ENCODE measurements at regions not wholly inside any gene's neighbourhood (a gene's known extent, or its start where the extent isn't known, plus 50 kb on each side); places are given as distances from the start of the nearest gene placed in this dataset.
A peak's percentile ranks its signal among the peaks of the same experiment; 100 is the strongest.

DNA sequence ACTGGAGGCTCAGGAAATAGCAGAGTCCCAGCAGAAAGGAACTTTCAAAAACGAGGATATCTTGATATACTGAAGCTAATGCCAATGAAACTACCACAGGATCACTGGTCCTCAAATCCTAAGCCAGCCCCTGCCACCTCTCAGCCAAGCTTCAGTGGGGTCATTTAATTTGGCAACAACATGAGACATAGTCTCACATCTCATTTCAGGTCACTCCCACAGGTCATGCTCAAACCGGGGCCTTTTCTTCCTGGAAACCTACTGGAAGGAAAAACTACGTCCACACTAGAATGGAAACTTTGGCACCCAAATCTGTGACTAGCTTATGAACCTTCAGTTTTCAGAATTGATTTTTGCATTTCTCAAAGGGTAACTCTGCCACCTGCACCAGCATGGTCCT lies 61.9 kb upstream of the CYP2D6 start:
- Histone ChIP-seq H3K4me1 (peaks cover 0 to 21% (median 6%) of the 10 kb centered on the region in 4 donors), H3K4me3 (no peak overlapping the region), H3K27me3 (no peaks in the 10 kb centered on the region), H3K27ac (no peak overlapping the region), H3K9me3 (no peaks in the 10 kb centered on the region), H3K36me3 (no peaks in the 10 kb centered on the region)
- intact Hi-C loops (cut with DNase I; ENCODE audit: low total_unique reads), result no loop called here
- no peak for TF ChIP-seq POLR2A (IDR thresholded peaks at IDR 0.05)
- no peak for TF ChIP-seq EP300 (IDR thresholded peaks at IDR 0.05; ENCODE audit: low read depth)
- no peak for TF ChIP-seq CTCF (IDR thresholded peaks at IDR 0.05)
- no peak for TF ChIP-seq POLR2AphosphoS5 (IDR thresholded peaks at IDR 0.05)
- WGBS, 2 donors (ENCODE audit: low coverage in 1 of 2), result 56 to 66% methylated on average over 3 of the region's 3 CpGs
- in situ Hi-C loops (cut with MboI; ENCODE audit: low pct_ligation_motif_present in 1 of 4, low pct_unique_long_range_greater_than_20kb in 1 of 4, low sequenced_read_pairs in 3 of 4), result no loop called here
- DNase-seq, result no peak

DNA sequence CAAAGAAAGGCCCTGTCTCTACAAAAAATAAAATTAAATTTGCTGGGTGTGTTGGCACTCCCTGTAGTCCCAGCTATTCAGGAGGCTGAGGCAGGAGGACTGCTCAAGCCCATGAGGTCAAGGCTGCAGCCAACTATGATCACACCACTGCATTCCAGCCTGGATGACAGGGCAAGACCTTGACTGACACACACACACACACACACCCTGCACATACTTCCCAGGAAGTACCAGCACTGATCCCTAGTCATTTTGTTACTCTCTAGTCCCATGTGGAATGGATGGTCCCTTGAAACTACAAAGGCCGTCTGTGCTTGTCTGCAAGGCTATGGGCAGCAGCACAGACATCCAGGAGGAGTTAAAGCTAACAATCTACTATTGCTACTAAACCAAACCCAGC lies 59.7 kb upstream of the CYP2D6 start:
- H3K27ac ChIP-seq, result no peak overlapping the region
- no peaks in the 10 kb centered on the region for H3K36me3 ChIP-seq
- no peaks in the 10 kb centered on the region for H3K9me3 ChIP-seq
- TF ChIP-seq EP300 (IDR thresholded peaks at IDR 0.05; ENCODE audit: low read depth) (no peak), CTCF (IDR thresholded peaks at IDR 0.05) (no peak), POLR2AphosphoS5 (IDR thresholded peaks at IDR 0.05) (no peak), POLR2A (IDR thresholded peaks at IDR 0.05) (no peak)
- intact Hi-C loops (cut with DNase I; ENCODE audit: low total_unique reads) (no loop called here), in situ Hi-C loops (cut with MboI; ENCODE audit: low pct_ligation_motif_present in 1 of 4, low pct_unique_long_range_greater_than_20kb in 1 of 4, low sequenced_read_pairs in 3 of 4) (no loop called here)
- 100% methylated on average over 1 of the region's 1 CpG; no CpG with 5 or more reads in 1 of the 2 donors for WGBS, 2 donors (ENCODE audit: low coverage in 1 of 2)
- no peak for DNase-seq
- H3K4me1 ChIP-seq, result peaks cover 0 to 21% (median 6%) of the 10 kb centered on the region in 4 donors
- H3K27me3 ChIP-seq, result no peaks in the 10 kb centered on the region
- no peak overlapping the region for H3K4me3 ChIP-seq

- Histone ChIP-seq H3K9me3 (no peaks in the 10 kb centered on the region), H3K27ac (no peak overlapping the region), H3K4me3 (no peak overlapping the region), H3K27me3 (no peaks in the 10 kb centered on the region), H3K4me1 (peaks cover 0 to 21% (median 6%) of the 10 kb centered on the region in 4 donors), H3K36me3 (no peaks in the 10 kb centered on the region)
- intact Hi-C loops (cut with DNase I; ENCODE audit: low total_unique reads), result no loop called here
- no peak for TF ChIP-seq CTCF (IDR thresholded peaks at IDR 0.05)
- no peak for TF ChIP-seq POLR2AphosphoS5 (IDR thresholded peaks at IDR 0.05)
- no peak for TF ChIP-seq POLR2A (IDR thresholded peaks at IDR 0.05)
- no peak for TF ChIP-seq EP300 (IDR thresholded peaks at IDR 0.05; ENCODE audit: low read depth)
- 94% methylated on average over 3 to 4 of the region's 4 CpGs for WGBS, 2 donors (ENCODE audit: low coverage in 1 of 2)
- in situ Hi-C loops (cut with MboI; ENCODE audit: low pct_ligation_motif_present in 1 of 4, low pct_unique_long_range_greater_than_20kb in 1 of 4, low sequenced_read_pairs in 3 of 4), result no loop called here
- no peak for DNase-seq
Observed at GRCh38 chr22:42189761-42190160, 59.2 kb upstream of the CYP2D6 start.

DNA sequence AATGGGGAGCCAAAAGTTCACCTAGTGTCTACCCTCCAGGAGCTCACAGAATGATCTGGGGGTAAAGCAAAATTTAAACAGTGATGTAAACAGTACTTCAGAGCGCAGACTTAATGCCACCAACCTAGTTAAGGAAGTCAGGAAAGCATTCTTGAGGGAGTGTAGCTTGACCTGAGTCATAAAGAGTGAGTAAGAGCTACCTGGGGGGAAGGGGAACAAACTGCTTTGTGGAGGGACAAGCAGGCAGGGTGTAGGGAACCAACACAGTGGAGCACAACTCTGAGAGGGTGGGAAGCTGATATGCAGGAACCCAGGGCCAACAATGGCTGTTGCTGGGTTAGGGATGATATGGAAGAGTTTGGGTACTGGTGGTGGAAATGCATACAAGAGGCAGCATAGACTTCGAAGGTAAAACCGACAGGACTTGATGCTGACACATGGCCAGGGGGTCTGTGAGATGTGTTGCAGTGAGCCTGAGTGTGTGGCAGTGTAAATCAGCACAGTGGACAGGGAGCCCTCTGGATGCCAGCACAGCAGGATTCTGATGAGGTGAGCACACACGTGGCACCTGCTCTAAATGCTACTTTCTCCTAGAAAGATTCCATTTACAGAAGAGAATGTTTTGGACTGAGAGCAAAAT lies 58.3 kb upstream of the CYP2D6 start:
- 76 to 77% methylated on average over 3 to 4 of the region's 4 CpGs for WGBS, 2 donors (ENCODE audit: low coverage in 1 of 2)
- Histone ChIP-seq H3K27me3 (no peaks in the 10 kb centered on the region), H3K27ac (peak overlapping the region in 3 of 4 donors; percentile 9 to 41 (median 17)), H3K36me3 (no peaks in the 10 kb centered on the region), H3K4me3 (no peak overlapping the region), H3K9me3 (no peaks in the 10 kb centered on the region), H3K4me1 (peaks cover 0 to 29% (median 10%) of the 10 kb centered on the region in 4 donors)
- TF ChIP-seq POLR2AphosphoS5 (IDR thresholded peaks at IDR 0.05), result no peak
- intact Hi-C loops (cut with DNase I; ENCODE audit: low total_unique reads), result no loop called here
- DNase-seq, result peak; percentile 21
- in situ Hi-C loops (cut with MboI; ENCODE audit: low pct_ligation_motif_present in 1 of 4, low pct_unique_long_range_greater_than_20kb in 1 of 4, low sequenced_read_pairs in 3 of 4), result no loop called here

- WGBS, 2 donors (ENCODE audit: low coverage in 1 of 2), result 87 to 92% methylated on average over 2 to 3 of the region's 3 CpGs
- in situ Hi-C loops (cut with MboI; ENCODE audit: low pct_ligation_motif_present in 1 of 4, low pct_unique_long_range_greater_than_20kb in 1 of 4, low sequenced_read_pairs in 3 of 4), result no loop called here
- Histone ChIP-seq H3K27ac (no peak overlapping the region), H3K27me3 (no peaks in the 10 kb centered on the region), H3K36me3 (no peaks in the 10 kb centered on the region), H3K4me3 (no peak overlapping the region), H3K9me3 (no peaks in the 10 kb centered on the region), H3K4me1 (peaks cover 0 to 37% (median 19%) of the 10 kb centered on the region in 4 donors)
- no peak for DNase-seq
- no peak for TF ChIP-seq CTCF (IDR thresholded peaks at IDR 0.05)
- TF ChIP-seq POLR2AphosphoS5 (IDR thresholded peaks at IDR 0.05), result no peak
- TF ChIP-seq EP300 (IDR thresholded peaks at IDR 0.05; ENCODE audit: low read depth), result no peak
- no peak for TF ChIP-seq POLR2A (IDR thresholded peaks at IDR 0.05)
- intact Hi-C loops (cut with DNase I; ENCODE audit: low total_unique reads), result no loop called here
Observed at GRCh38 chr22:42187646-42188045, 57.0 kb upstream of the CYP2D6 start.

Measured in transverse colon (tissue), 4 donors.